GM23338 (cell line): ENCODE measurements at regions not wholly inside any gene's neighbourhood (a gene's known extent, or its start where the extent isn't known, plus 50 kb on each side); places are given as distances from the start of the nearest gene placed in this dataset.

Source experiments
- ATAC-seq: fragments of 200-7000 bp; cut with Tn5 transposase; 3 replicates; pipeline ENCODE4 v1.9.1; 2020
- DNase-seq: peaks from one replicate; pipeline ENCODE4 v3.0.0-alpha.2; 2015; ENCODE audit warnings: low spot score
- H2AFZ ChIP-seq: fragments of 200-600 bp; sonication (generic); 2 replicates; pipeline ENCODE4 v1.8.0; 2016; ENCODE audit warnings: antibody characterized with exemption, mild to moderate bottlenecking, moderate library complexity
- H3F3A ChIP-seq: fragments of 200-600 bp; sonication (generic); replicated peaks from 2 replicates; pipeline ENCODE4 v1.8.0; 2017; ENCODE audit warnings: antibody characterized with exemption, mixed run types, low read depth
- H3K27ac ChIP-seq: fragments of 200-600 bp; sonication (generic); 2 replicates; pipeline ENCODE4 v1.6.1; 2016; ENCODE audit warnings: low read depth
- H3K27me3 ChIP-seq: fragments of 200-600 bp; sonication (generic); 2 replicates; pipeline ENCODE4 v1.8.0; 2016; ENCODE audit warnings: mild to moderate bottlenecking, mixed run types, moderate library complexity; ENCODE audit not compliant: insufficient read depth
- H3K36me3 ChIP-seq: fragments of 200-600 bp; sonication (generic); 2 replicates; pipeline ENCODE4 v1.8.0; 2016; ENCODE audit warnings: mild to moderate bottlenecking; ENCODE audit not compliant: insufficient read depth
- H3K4me1 ChIP-seq: fragments of 200-600 bp; sonication (generic); 2 replicates; pipeline ENCODE4 v1.8.0; 2016; ENCODE audit warnings: mild to moderate bottlenecking, moderate library complexity; ENCODE audit not compliant: insufficient read depth
- H3K4me2 ChIP-seq: fragments of 200-600 bp; sonication (generic); 2 replicates; pipeline ENCODE4 v1.7.1; 2017; ENCODE audit warnings: mixed run types
- H3K4me3 ChIP-seq: fragments of 200-600 bp; sonication (generic); 2 replicates; pipeline ENCODE4 v1.6.1; 2016; ENCODE audit warnings: mixed run types
- H3K79me2 ChIP-seq: fragments of 200-600 bp; sonication (generic); replicated peaks from 2 replicates; pipeline ENCODE4 v1.8.0; 2017; ENCODE audit warnings: mild to moderate bottlenecking; ENCODE audit not compliant: insufficient read depth
- H3K9me2 ChIP-seq: fragments of 200-600 bp; sonication (generic); 2 replicates; pipeline ENCODE4 v1.8.0; 2017; ENCODE audit not compliant: insufficient read depth
- H4K20me1 ChIP-seq: fragments of 200-600 bp; sonication (generic); replicated peaks from 2 replicates; pipeline ENCODE4 v1.8.0; 2017; ENCODE audit warnings: mild to moderate bottlenecking; ENCODE audit not compliant: insufficient read depth
- H3K27ac Mint-ChIP-seq: 2 replicates; pipeline ENCODE4 v1.8.0; 2020; ENCODE audit warnings: inconsistent platforms, mild to moderate bottlenecking, moderate library complexity, mixed read lengths
- H3K27me3 Mint-ChIP-seq: 3 replicates; pipeline ENCODE4 v1.8.0; 2022; ENCODE audit warnings: low read depth, mild to moderate bottlenecking, moderate library complexity, mixed read lengths, inconsistent platforms; ENCODE audit not compliant: insufficient read depth, poor library complexity
- H3K36me3 Mint-ChIP-seq: 3 replicates; pipeline ENCODE4 v1.8.0; 2021; ENCODE audit warnings: low read depth, mild to moderate bottlenecking, inconsistent platforms, moderate library complexity, mixed read lengths
- H3K4me1 Mint-ChIP-seq: 3 replicates; pipeline ENCODE4 v1.8.0; 2020; ENCODE audit warnings: mild to moderate bottlenecking, inconsistent platforms, mixed read lengths
- H3K4me3 Mint-ChIP-seq: 3 replicates; pipeline ENCODE4 v1.8.0; 2021; ENCODE audit warnings: moderate library complexity, mild to moderate bottlenecking, inconsistent platforms, mixed read lengths
- H3K9me3 Mint-ChIP-seq: 3 replicates; pipeline ENCODE4 v1.8.0; 2020; ENCODE audit warnings: moderate library complexity, mild to moderate bottlenecking, inconsistent platforms, mixed read lengths
- CREB1 ChIP-seq: fragments of 250-450 bp; sonication (Bioruptor Pico); IDR thresholded peaks from 2 replicates; pipeline ENCODE4 v1.5.0; 2020; ENCODE audit warnings: low read depth, mild to moderate bottlenecking, moderate library complexity
- EZH2 ChIP-seq: fragments of 200-600 bp; sonication (generic); IDR thresholded peaks from one replicate; pipeline ENCODE4 v1.8.0; 2017; ENCODE audit warnings: antibody characterized with exemption, mild to moderate bottlenecking, low read depth; ENCODE audit not compliant: unreplicated experiment
- EZH2phosphoT487 ChIP-seq: fragments of 200-600 bp; sonication (generic); IDR thresholded peaks from one replicate; pipeline ENCODE4 v1.8.1; 2018; ENCODE audit warnings: antibody characterized with exemption; ENCODE audit not compliant: unreplicated experiment
- JUNB ChIP-seq: IDR thresholded peaks from one replicate; pipeline ENCODE4 v1.6.1; 2016; ENCODE audit warnings: antibody characterized with exemption; ENCODE audit not compliant: unreplicated experiment
- NANOG ChIP-seq: IDR thresholded peaks from 2 replicates; pipeline ENCODE4 v1.6.1; 2016; ENCODE audit warnings: antibody characterized with exemption, borderline replicate concordance
- POLR2AphosphoS5 ChIP-seq: IDR thresholded peaks from 2 replicates; pipeline ENCODE4 v1.6.1; 2016; ENCODE audit warnings: antibody characterized with exemption, low read depth
- STAT1 ChIP-seq: IDR thresholded peaks from one replicate; pipeline ENCODE4 v1.6.1; 2016; ENCODE audit warnings: antibody characterized with exemption; ENCODE audit not compliant: unreplicated experiment
- ZNF114 ChIP-seq: fragments of 250-450 bp; sonication (Bioruptor Pico); IDR thresholded peaks from 2 replicates; pipeline ENCODE4 v1.5.0; 2020; ENCODE audit warnings: mild to moderate bottlenecking, moderate library complexity
- ZNF331 ChIP-seq: fragments of 250-450 bp; sonication (Bioruptor Pico); IDR thresholded peaks from 2 replicates; pipeline ENCODE4 v1.5.0; 2020; ENCODE audit warnings: low read depth, mild to moderate bottlenecking, moderate library complexity
- TF ChIP-seq, protein P1 (sequence below): IDR thresholded peaks from 2 replicates; pipeline ENCODE4 v1.6.1; 2016; ENCODE audit warnings: antibody characterized with exemption
- TF ChIP-seq, protein P2 (sequence below): fragments of 250-450 bp; sonication (Bioruptor Pico); IDR thresholded peaks from 2 replicates; pipeline ENCODE4 v1.5.0; 2020; ENCODE audit warnings: mild to moderate bottlenecking, moderate library complexity
- TF ChIP-seq, protein P3 (sequence below), 2 experiments: fragments of 200-600 bp in 1 of 2; sonication (generic) in 1 of 2; conservative IDR thresholded peaks; 2 replicates each; pipeline versions ENCODE4 v1.5.1 to v1.6.1; 2016 to 2017; ENCODE audit warnings: antibody characterized with exemption in 2 of 2, low read depth in 2 of 2, mild to moderate bottlenecking in 2 of 2, moderate library complexity in 1 of 2
- TF ChIP-seq, protein P4 (sequence below): IDR thresholded peaks from one replicate; pipeline ENCODE4 v1.6.1; 2018; ENCODE audit warnings: antibody characterized with exemption; ENCODE audit not compliant: unreplicated experiment

DNA sequence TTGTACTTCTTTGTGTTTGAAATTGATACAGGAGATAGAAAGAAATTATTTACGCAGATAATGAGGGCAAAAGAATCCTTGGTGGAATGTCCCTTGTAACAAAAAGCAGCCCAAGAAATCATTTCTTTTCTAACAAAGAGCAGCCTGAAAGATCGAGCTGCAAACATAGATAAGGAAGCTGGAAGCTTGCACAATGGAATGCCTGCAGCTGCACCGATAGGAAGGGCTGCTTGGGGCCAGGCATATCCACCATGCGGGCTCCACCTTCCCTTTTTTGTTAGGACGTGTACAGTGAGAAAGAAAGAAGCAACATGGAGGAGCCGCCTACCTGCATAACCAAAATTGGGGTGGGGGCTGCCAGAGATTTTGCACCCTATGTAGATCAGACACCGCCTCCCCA lies 568.7 kb downstream of the METTL4 start:
- Histone ChIP-seq H4K20me1 (no peaks in the 10 kb centered on the region), H3K36me3 (no peaks in the 10 kb centered on the region), H3K27me3 (no peaks in the 10 kb centered on the region), H3K27ac (peak overlapping the region; percentile 71; the same call in 1 of the 2 replicates), H2AFZ (peak overlapping the region; percentile 64), H3F3A (no peaks in the 10 kb centered on the region), H3K79me2 (no peaks in the 10 kb centered on the region), H3K4me3 (no peak overlapping the region), H3K4me2 (no peak overlapping the region), H3K4me1 (peaks cover 5% of the 10 kb centered on the region; the same call in 1 of the 2 replicates), H3K9me2 (peaks cover 8% of the 10 kb centered on the region)
- DNase-seq (no peak), ATAC-seq (no peak; the same call in 2 of the 3 replicates)
- Mint-ChIP-seq H3K4me1 (peaks cover 9% of the 10 kb centered on the region), H3K36me3 (peaks cover 3% of the 10 kb centered on the region; the same call in 2 of the 3 replicates), H3K4me3 (no peak overlapping the region), H3K27ac (no peak overlapping the region), H3K9me3 (peaks cover 10% of the 10 kb centered on the region; the same call in 2 of the 3 replicates), H3K27me3 (no peaks in the 10 kb centered on the region)
- TF ChIP-seq CREB1 (no peak), ZNF331 (CRISPR knock-in tag) (no peak), EZH2 (no peak), ZNF114 (CRISPR knock-in tag) (no peak), NANOG (no peak), JUNB (no peak), POLR2AphosphoS5 (no peak), EZH2phosphoT487 (no peak), STAT1 (no peak)
- TF ChIP-seq, protein P1, sequence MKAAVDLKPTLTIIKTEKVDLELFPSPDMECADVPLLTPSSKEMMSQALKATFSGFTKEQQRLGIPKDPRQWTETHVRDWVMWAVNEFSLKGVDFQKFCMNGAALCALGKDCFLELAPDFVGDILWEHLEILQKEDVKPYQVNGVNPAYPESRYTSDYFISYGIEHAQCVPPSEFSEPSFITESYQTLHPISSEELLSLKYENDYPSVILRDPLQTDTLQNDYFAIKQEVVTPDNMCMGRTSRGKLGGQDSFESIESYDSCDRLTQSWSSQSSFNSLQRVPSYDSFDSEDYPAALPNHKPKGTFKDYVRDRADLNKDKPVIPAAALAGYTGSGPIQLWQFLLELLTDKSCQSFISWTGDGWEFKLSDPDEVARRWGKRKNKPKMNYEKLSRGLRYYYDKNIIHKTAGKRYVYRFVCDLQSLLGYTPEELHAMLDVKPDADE, result no peak
- TF ChIP-seq, protein P2, sequence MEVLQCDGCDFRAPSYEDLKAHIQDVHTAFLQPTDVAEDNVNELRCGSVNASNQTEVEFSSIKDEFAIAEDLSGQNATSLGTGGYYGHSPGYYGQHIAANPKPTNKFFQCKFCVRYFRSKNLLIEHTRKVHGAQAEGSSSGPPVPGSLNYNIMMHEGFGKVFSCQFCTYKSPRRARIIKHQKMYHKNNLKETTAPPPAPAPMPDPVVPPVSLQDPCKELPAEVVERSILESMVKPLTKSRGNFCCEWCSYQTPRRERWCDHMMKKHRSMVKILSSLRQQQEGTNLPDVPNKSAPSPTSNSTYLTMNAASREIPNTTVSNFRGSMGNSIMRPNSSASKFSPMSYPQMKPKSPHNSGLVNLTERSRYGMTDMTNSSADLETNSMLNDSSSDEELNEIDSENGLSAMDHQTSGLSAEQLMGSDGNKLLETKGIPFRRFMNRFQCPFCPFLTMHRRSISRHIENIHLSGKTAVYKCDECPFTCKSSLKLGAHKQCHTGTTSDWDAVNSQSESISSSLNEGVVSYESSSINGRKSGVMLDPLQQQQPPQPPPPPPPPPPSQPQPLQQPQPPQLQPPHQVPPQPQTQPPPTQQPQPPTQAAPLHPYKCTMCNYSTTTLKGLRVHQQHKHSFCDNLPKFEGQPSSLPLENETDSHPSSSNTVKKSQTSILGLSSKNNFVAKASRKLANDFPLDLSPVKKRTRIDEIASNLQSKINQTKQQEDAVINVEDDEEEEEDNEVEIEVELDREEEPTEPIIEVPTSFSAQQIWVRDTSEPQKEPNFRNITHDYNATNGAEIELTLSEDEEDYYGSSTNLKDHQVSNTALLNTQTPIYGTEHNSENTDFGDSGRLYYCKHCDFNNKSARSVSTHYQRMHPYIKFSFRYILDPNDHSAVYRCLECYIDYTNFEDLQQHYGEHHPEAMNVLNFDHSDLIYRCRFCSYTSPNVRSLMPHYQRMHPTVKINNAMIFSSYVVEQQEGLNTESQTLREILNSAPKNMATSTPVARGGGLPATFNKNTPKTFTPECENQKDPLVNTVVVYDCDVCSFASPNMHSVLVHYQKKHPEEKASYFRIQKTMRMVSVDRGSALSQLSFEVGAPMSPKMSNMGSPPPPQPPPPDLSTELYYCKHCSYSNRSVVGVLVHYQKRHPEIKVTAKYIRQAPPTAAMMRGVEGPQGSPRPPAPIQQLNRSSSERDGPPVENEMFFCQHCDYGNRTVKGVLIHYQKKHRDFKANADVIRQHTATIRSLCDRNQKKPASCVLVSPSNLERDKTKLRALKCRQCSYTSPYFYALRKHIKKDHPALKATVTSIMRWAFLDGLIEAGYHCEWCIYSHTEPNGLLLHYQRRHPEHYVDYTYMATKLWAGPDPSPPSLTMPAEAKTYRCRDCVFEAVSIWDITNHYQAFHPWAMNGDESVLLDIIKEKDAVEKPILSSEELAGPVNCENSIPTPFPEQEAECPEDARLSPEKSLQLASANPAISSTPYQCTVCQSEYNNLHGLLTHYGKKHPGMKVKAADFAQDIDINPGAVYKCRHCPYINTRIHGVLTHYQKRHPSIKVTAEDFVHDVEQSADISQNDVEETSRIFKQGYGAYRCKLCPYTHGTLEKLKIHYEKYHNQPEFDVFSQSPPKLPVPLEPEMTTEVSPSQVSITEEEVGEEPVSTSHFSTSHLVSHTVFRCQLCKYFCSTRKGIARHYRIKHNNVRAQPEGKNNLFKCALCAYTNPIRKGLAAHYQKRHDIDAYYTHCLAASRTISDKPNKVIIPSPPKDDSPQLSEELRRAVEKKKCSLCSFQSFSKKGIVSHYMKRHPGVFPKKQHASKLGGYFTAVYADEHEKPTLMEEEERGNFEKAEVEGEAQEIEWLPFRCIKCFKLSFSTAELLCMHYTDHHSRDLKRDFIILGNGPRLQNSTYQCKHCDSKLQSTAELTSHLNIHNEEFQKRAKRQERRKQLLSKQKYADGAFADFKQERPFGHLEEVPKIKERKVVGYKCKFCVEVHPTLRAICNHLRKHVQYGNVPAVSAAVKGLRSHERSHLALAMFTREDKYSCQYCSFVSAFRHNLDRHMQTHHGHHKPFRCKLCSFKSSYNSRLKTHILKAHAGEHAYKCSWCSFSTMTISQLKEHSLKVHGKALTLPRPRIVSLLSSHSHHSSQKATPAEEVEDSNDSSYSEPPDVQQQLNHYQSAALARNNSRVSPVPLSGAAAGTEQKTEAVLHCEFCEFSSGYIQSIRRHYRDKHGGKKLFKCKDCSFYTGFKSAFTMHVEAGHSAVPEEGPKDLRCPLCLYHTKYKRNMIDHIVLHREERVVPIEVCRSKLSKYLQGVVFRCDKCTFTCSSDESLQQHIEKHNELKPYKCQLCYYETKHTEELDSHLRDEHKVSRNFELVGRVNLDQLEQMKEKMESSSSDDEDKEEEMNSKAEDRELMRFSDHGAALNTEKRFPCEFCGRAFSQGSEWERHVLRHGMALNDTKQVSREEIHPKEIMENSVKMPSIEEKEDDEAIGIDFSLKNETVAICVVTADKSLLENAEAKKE, result no peak
- TF ChIP-seq, protein P3, sequence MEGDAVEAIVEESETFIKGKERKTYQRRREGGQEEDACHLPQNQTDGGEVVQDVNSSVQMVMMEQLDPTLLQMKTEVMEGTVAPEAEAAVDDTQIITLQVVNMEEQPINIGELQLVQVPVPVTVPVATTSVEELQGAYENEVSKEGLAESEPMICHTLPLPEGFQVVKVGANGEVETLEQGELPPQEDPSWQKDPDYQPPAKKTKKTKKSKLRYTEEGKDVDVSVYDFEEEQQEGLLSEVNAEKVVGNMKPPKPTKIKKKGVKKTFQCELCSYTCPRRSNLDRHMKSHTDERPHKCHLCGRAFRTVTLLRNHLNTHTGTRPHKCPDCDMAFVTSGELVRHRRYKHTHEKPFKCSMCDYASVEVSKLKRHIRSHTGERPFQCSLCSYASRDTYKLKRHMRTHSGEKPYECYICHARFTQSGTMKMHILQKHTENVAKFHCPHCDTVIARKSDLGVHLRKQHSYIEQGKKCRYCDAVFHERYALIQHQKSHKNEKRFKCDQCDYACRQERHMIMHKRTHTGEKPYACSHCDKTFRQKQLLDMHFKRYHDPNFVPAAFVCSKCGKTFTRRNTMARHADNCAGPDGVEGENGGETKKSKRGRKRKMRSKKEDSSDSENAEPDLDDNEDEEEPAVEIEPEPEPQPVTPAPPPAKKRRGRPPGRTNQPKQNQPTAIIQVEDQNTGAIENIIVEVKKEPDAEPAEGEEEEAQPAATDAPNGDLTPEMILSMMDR (conservative IDR thresholded peaks at IDR 0.05; ENCODE audit: low read depth in 2 of 2), result no peak
- TF ChIP-seq, protein P4, sequence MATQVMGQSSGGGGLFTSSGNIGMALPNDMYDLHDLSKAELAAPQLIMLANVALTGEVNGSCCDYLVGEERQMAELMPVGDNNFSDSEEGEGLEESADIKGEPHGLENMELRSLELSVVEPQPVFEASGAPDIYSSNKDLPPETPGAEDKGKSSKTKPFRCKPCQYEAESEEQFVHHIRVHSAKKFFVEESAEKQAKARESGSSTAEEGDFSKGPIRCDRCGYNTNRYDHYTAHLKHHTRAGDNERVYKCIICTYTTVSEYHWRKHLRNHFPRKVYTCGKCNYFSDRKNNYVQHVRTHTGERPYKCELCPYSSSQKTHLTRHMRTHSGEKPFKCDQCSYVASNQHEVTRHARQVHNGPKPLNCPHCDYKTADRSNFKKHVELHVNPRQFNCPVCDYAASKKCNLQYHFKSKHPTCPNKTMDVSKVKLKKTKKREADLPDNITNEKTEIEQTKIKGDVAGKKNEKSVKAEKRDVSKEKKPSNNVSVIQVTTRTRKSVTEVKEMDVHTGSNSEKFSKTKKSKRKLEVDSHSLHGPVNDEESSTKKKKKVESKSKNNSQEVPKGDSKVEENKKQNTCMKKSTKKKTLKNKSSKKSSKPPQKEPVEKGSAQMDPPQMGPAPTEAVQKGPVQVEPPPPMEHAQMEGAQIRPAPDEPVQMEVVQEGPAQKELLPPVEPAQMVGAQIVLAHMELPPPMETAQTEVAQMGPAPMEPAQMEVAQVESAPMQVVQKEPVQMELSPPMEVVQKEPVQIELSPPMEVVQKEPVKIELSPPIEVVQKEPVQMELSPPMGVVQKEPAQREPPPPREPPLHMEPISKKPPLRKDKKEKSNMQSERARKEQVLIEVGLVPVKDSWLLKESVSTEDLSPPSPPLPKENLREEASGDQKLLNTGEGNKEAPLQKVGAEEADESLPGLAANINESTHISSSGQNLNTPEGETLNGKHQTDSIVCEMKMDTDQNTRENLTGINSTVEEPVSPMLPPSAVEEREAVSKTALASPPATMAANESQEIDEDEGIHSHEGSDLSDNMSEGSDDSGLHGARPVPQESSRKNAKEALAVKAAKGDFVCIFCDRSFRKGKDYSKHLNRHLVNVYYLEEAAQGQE, result no peak
